ENCODE measurements at regions not wholly inside any gene's neighbourhood (a gene's known extent, or its start where the extent isn't known, plus 50 kb on each side); places are given as distances from the start of the nearest gene placed in this dataset.

DNA sequence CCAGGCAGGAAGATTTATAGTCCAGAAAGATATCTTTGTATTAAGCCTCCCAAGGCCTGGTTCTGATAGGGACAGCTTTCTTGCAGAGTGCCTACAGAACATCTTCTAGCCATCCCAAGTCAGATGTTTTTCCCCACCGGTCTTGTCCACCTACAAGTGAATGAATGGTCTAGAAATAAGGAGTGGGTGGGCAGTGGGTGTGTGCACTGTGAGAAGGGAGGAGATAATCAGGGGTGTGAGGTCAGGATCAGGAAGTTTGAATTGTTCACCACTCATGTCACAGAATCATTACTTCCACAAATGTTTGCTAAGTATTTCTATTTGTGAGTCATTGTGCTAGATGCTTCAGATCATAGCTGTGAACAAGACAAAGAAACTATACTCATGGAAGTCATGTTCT is 332.6 kb downstream of the NKX6-1 start:
- intact Hi-C loops (cut with DNase I) = no loop called here
- H3K27ac ChIP-seq = no peak overlapping the region
- no peak overlapping the region for H3K4me3 ChIP-seq
- TF ChIP-seq, protein P1, sequence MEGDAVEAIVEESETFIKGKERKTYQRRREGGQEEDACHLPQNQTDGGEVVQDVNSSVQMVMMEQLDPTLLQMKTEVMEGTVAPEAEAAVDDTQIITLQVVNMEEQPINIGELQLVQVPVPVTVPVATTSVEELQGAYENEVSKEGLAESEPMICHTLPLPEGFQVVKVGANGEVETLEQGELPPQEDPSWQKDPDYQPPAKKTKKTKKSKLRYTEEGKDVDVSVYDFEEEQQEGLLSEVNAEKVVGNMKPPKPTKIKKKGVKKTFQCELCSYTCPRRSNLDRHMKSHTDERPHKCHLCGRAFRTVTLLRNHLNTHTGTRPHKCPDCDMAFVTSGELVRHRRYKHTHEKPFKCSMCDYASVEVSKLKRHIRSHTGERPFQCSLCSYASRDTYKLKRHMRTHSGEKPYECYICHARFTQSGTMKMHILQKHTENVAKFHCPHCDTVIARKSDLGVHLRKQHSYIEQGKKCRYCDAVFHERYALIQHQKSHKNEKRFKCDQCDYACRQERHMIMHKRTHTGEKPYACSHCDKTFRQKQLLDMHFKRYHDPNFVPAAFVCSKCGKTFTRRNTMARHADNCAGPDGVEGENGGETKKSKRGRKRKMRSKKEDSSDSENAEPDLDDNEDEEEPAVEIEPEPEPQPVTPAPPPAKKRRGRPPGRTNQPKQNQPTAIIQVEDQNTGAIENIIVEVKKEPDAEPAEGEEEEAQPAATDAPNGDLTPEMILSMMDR (IDR thresholded peaks at IDR 0.05) = no peak
- no peak for TF ChIP-seq POLR2A (IDR thresholded peaks at IDR 0.05)
- no peaks in the 10 kb centered on the region for H3K9me3 ChIP-seq (replicated peaks in 1 of 3)
- 94 to 100% (median 95%) methylated on average over 1 of the region's 1 CpG for WGBS, 4 donors
- no peaks in the 10 kb centered on the region for H3K27me3 ChIP-seq
- no peaks in the 10 kb centered on the region for H3K36me3 ChIP-seq (replicated peaks in 1 of 2)
- no peak for DNase-seq
- no peaks in the 10 kb centered on the region for H3K4me1 ChIP-seq (replicated peaks in 1 of 2)

- Histone ChIP-seq H3K9me3 (replicated peaks in 1 of 3) (no peaks in the 10 kb centered on the region), H3K27ac (no peak overlapping the region), H3K4me3 (no peak overlapping the region), H3K36me3 (replicated peaks in 1 of 2) (no peaks in the 10 kb centered on the region), H3K4me1 (replicated peaks in 1 of 2) (no peaks in the 10 kb centered on the region), H3K27me3 (peaks cover 4% of the 10 kb centered on the region)
- TF ChIP-seq, protein P1 (IDR thresholded peaks at IDR 0.05) = no peak
- TF ChIP-seq POLR2A (IDR thresholded peaks at IDR 0.05) = no peak
- intact Hi-C loops (cut with DNase I) = no loop called here
- no peak for DNase-seq
- WGBS, 4 donors = 68 to 78% (median 73%) methylated on average over 4 of the region's 4 CpGs
These were observed 334.9 kb downstream of the NKX6-1 start for GRCh38 chr4:84164201-84164600.

GRCh38 chr4:84159762-84160161 is 339.3 kb downstream of the NKX6-1 start:
- Histone ChIP-seq H3K9me3 (replicated peaks in 1 of 3) (no peaks in the 10 kb centered on the region), H3K27me3 (peaks cover 4% of the 10 kb centered on the region), H3K27ac (no peak overlapping the region), H3K36me3 (replicated peaks in 1 of 2) (no peaks in the 10 kb centered on the region), H3K4me3 (no peak overlapping the region), H3K4me1 (replicated peaks in 1 of 2) (no peaks in the 10 kb centered on the region)
- TF ChIP-seq, protein P1 (IDR thresholded peaks at IDR 0.05) = no peak
- no peak for TF ChIP-seq POLR2A (IDR thresholded peaks at IDR 0.05)
- intact Hi-C loops (cut with DNase I) = no loop called here
- peak in 1 of 7 donors; percentile 1 for DNase-seq
- WGBS, 4 donors = 11 to 26% (median 16%) methylated on average over 4 to 5 of the region's 5 CpGs

- peaks cover 4% of the 10 kb centered on the region for H3K27me3 ChIP-seq
- WGBS, 4 donors = 78 to 88% (median 85%) methylated on average over 5 of the region's 5 CpGs
- no peak overlapping the region for H3K4me3 ChIP-seq
- TF ChIP-seq POLR2A (IDR thresholded peaks at IDR 0.05) = no peak
- TF ChIP-seq, protein P1 (IDR thresholded peaks at IDR 0.05) = no peak
- H3K36me3 ChIP-seq (replicated peaks in 1 of 2) = no peaks in the 10 kb centered on the region
- no peak overlapping the region for H3K27ac ChIP-seq
- H3K4me1 ChIP-seq (replicated peaks in 1 of 2) = no peaks in the 10 kb centered on the region
- intact Hi-C loops (cut with DNase I) = no loop called here
- no peaks in the 10 kb centered on the region for H3K9me3 ChIP-seq (replicated peaks in 1 of 3)
- DNase-seq = no peak
These were observed 340.4 kb downstream of the NKX6-1 start for GRCh38 chr4:84158670-84159069.
